Trophoblast cell (in vitro differentiated cells and primary cell): ENCODE measurements at regions not wholly inside any gene's neighbourhood (a gene's known extent, or its start where the extent isn't known, plus 50 kb on each side); places are given as distances from the start of the nearest gene placed in this dataset.

Experiments
- DNase-seq, 2 donors: peaks; one replicate each; pipeline ENCODE4 v3.0.0-alpha.2; 2016
- H2AFZ ChIP-seq: 2 replicates; pipeline ENCODE4 v1.6.1; 2013; ENCODE audit warnings: low read length, moderate library complexity, mild to moderate bottlenecking; ENCODE audit not compliant: insufficient read depth, poor library complexity
- H2AK5ac ChIP-seq: 2 replicates; pipeline ENCODE4 v1.6.1; 2013; ENCODE audit warnings: mild to moderate bottlenecking, low read length
- H2BK120ac ChIP-seq: 2 replicates; pipeline ENCODE4 v1.6.1; 2013; ENCODE audit warnings: low read length, mild to moderate bottlenecking, moderate library complexity; ENCODE audit not compliant: insufficient read depth, poor library complexity
- H2BK12ac ChIP-seq: 2 replicates; pipeline ENCODE4 v1.6.1; 2013; ENCODE audit warnings: mild to moderate bottlenecking, low read length, moderate library complexity
- H2BK5ac ChIP-seq: 2 replicates; pipeline ENCODE4 v1.6.1; 2013; ENCODE audit warnings: low read length, low read depth, moderate library complexity, mild to moderate bottlenecking; ENCODE audit not compliant: poor library complexity
- H3K14ac ChIP-seq: 2 replicates; pipeline ENCODE4 v1.6.1; 2013; ENCODE audit warnings: mild to moderate bottlenecking, low read length
- H3K18ac ChIP-seq: 2 replicates; pipeline ENCODE4 v1.6.1; 2013; ENCODE audit warnings: mild to moderate bottlenecking, low read length
- H3K23ac ChIP-seq: 2 replicates; pipeline ENCODE4 v1.6.1; 2013; ENCODE audit warnings: low read length
- H3K27ac ChIP-seq: 2 replicates; pipeline ENCODE4 v1.5.1; 2013; ENCODE audit warnings: low read depth, mild to moderate bottlenecking, inconsistent platforms, low read length, moderate library complexity
- H3K27me3 ChIP-seq: 2 replicates; pipeline ENCODE4 v1.6.1; 2013; ENCODE audit warnings: inconsistent platforms, mild to moderate bottlenecking, low read length, moderate library complexity; ENCODE audit not compliant: insufficient read depth
- H3K36me3 ChIP-seq, 2 experiments: 1 replicate in 1 of 2; 2 replicates in 1 of 2; pipeline ENCODE4 v1.6.1; 2013; ENCODE audit warnings: low read length in 2 of 2, mild to moderate bottlenecking in 2 of 2, moderate library complexity in 1 of 2; ENCODE audit not compliant: insufficient read depth in 2 of 2, control insufficient read depth in 1 of 2
- H3K4ac ChIP-seq: 2 replicates; pipeline ENCODE4 v1.6.1; 2013; ENCODE audit warnings: low read depth, mild to moderate bottlenecking, low read length, moderate library complexity
- H3K4me1 ChIP-seq, 2 experiments: 1 replicate in 1 of 2; 2 replicates in 1 of 2; pipeline ENCODE4 v1.6.1; 2013; ENCODE audit warnings: low read length in 2 of 2, mild to moderate bottlenecking in 2 of 2, moderate library complexity in 1 of 2; ENCODE audit not compliant: insufficient read depth in 2 of 2, control insufficient read depth in 1 of 2
- H3K4me2 ChIP-seq: 2 replicates; pipeline ENCODE4 v1.6.1; 2013; ENCODE audit warnings: inconsistent platforms, mild to moderate bottlenecking, low read length, moderate library complexity
- H3K4me3 ChIP-seq: 2 replicates; pipeline ENCODE4 v1.5.1; 2013; ENCODE audit warnings: mild to moderate bottlenecking, low read depth, low read length, inconsistent platforms
- H3K79me1 ChIP-seq: one replicate; pipeline ENCODE4 v1.6.1; 2013; ENCODE audit warnings: low read length
- H3K79me2 ChIP-seq: 2 replicates; pipeline ENCODE4 v1.6.1; 2013; ENCODE audit warnings: low read length, mild to moderate bottlenecking; ENCODE audit not compliant: control insufficient read depth, insufficient read depth, poor library complexity
- H3K9ac ChIP-seq: 2 replicates; pipeline ENCODE4 v1.6.1; 2013; ENCODE audit warnings: mild to moderate bottlenecking, low read length
- H3K9me3 ChIP-seq: 2 replicates; pipeline ENCODE4 v1.6.1; 2013; ENCODE audit warnings: low read depth, mild to moderate bottlenecking, control low read depth, inconsistent platforms, low read length; ENCODE audit not compliant: insufficient read depth
- H4K12ac ChIP-seq: 2 replicates; pipeline ENCODE4 v1.6.1; 2013; ENCODE audit warnings: low read depth, mild to moderate bottlenecking, low read length, moderate library complexity
- H4K8ac ChIP-seq: 2 replicates; pipeline ENCODE4 v1.6.1; 2013; ENCODE audit warnings: low read depth, mild to moderate bottlenecking, low read length, moderate library complexity
- H4K91ac ChIP-seq: one replicate; pipeline ENCODE4 v1.6.1; 2013; ENCODE audit warnings: low read depth, mild to moderate bottlenecking, low read length, moderate library complexity
- WGBS: extraction: QIAGEN DNeasy Blood & Tissue Kit; methylation state at CpG from one replicate; pipeline ENCODE4 v1.1.7; 2013; ENCODE audit warnings: missing lambda C conversion rate; ENCODE audit not compliant: insufficient read length, insufficient coverage; ENCODE audit errors: extremely low coverage; 5-methylcytosine and 5-hydroxymethylcytosine counted together

DNA sequence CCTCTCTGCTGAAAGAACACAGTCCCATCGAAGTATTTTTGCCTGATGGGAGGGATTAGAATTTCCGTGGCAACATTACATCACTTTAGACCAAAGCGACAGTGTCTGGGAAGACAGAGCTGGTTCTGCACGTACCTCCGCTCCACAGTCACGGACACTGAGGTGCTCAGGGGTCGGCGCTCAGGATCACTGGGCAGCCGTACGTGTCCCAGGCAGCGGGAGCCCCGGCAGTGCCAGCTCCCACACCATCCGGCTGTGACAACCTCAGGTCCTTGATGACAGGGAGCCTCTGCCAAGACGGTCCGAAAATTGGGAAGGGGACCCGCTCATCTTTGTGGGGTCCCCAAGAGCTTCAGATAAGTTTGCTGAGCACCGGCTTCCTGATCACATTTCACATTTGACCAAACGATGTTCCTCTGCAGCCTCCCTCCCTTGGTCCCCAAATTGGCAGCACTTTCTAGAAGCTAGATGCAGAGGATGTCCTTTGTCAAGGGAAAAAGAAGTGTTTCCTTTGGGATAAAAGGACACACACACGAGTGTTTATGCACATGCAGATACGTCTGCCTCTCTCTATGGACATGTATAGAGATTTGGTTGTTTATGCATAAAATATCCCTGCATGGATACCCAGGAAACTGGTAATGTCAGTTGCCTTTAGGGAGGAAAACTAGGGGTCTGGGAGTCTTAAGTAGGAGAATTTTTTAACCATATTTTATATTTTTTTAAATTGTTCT is 61.6 kb upstream of the LINC01488 start:
- peak in 1 of 2 donors; percentile 22 for DNase-seq
- peaks cover 9 to 23% of the 10 kb centered on the region in 2 experiments for H3K4me1 ChIP-seq
- no peak overlapping the region for H3K4me2 ChIP-seq
- peak overlapping the region; percentile 28 for H3K18ac ChIP-seq
- no peaks in the 10 kb centered on the region for H3K36me3 ChIP-seq
- peak overlapping the region; percentile 54 for H3K4ac ChIP-seq
- no peak overlapping the region for H3K27ac ChIP-seq
- H4K8ac ChIP-seq, result peak overlapping the region; percentile 59
- peak overlapping the region; percentile 57 for H3K14ac ChIP-seq
- no peaks in the 10 kb centered on the region for H3K27me3 ChIP-seq
- peak overlapping the region; percentile 12 for H2AFZ ChIP-seq
- no peak overlapping the region for H4K12ac ChIP-seq
- H3K79me2 ChIP-seq, result peaks cover 1% of the 10 kb centered on the region
- H2BK5ac ChIP-seq, result peak overlapping the region; percentile 28
- peak overlapping the region; percentile 97 for H2BK12ac ChIP-seq
- peak overlapping the region; percentile 90 for H2AK5ac ChIP-seq
- H3K9ac ChIP-seq, result no peak overlapping the region
- peak overlapping the region; percentile 80 for H4K91ac ChIP-seq
- no peak overlapping the region for H3K4me3 ChIP-seq
- H3K9me3 ChIP-seq, result no peaks in the 10 kb centered on the region
- no peak overlapping the region for H3K23ac ChIP-seq
- peaks cover 23% of the 10 kb centered on the region for H3K79me1 ChIP-seq
- H2BK120ac ChIP-seq, result peak overlapping the region; percentile 74
- WGBS, result no CpG with 5 or more reads among the region's 20 CpGs

DNA sequence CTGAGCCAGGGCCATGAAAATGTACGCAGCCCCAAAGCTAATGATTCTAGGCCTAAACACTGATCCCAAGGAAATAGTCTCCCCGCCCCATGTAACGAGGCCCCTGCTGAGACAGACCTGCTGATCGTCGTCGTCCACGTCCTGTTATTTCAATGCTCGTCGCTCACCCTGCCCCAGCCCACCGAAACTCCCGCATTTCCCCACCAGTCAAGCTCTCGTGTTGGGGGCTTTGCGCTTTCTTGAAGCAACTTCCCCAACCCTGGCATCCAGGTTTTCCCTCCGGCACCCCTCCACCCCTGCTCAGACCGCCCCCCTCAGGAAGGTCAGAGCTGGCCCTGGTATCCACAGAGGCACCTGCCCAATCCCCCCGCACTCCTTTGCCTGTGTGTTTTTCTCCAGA is 58.8 kb upstream of the LINC01488 start:
- H3K79me2 ChIP-seq, result peaks cover 1% of the 10 kb centered on the region
- H2BK120ac ChIP-seq, result peak overlapping the region; percentile 31
- no peaks in the 10 kb centered on the region for H3K9me3 ChIP-seq
- peak overlapping the region; percentile 68 for H2BK12ac ChIP-seq
- no peak overlapping the region for H3K27ac ChIP-seq
- no peak overlapping the region for H3K18ac ChIP-seq
- H3K79me1 ChIP-seq, result peaks cover 18% of the 10 kb centered on the region
- H3K27me3 ChIP-seq, result no peaks in the 10 kb centered on the region
- no peak overlapping the region for H3K14ac ChIP-seq
- H2AK5ac ChIP-seq, result peak overlapping the region; percentile 66
- no peak overlapping the region for H2BK5ac ChIP-seq
- no peak overlapping the region for H3K4me3 ChIP-seq
- no peak for DNase-seq
- no peak overlapping the region for H3K4ac ChIP-seq
- H4K91ac ChIP-seq, result no peak overlapping the region
- H4K12ac ChIP-seq, result no peak overlapping the region
- H3K4me1 ChIP-seq, result peaks cover 7 to 14% of the 10 kb centered on the region in 2 experiments
- no CpG with 5 or more reads among the region's 16 CpGs for WGBS
- H3K4me2 ChIP-seq, result no peak overlapping the region
- no peaks in the 10 kb centered on the region for H3K36me3 ChIP-seq
- H3K23ac ChIP-seq, result no peak overlapping the region
- no peak overlapping the region for H3K9ac ChIP-seq
- H2AFZ ChIP-seq, result no peak overlapping the region
- H4K8ac ChIP-seq, result no peak overlapping the region

DNA sequence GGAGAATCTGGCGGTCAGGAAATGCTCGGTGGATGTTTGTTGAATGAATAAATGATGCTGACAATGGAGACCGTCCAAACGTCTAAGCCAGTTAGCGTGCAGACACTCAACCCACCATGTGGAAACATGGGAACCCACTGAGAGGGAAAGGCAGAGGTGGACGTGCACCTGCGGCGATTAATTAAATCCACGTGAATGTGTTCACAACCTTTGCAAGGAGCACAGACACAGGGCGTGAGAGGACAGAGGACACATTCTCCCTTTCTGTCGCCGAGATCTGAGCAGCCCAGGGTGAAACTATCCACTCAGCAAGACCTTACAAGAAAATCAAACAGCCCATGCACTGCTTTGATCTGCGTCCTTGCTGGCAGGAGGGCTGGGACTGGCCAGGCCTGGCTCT is 58.3 kb upstream of the LINC01488 start:
- no peak overlapping the region for H3K4ac ChIP-seq
- no peak overlapping the region for H2BK120ac ChIP-seq
- no peak overlapping the region for H3K23ac ChIP-seq
- H2AFZ ChIP-seq, result no peak overlapping the region
- DNase-seq, result no peak
- no peak overlapping the region for H4K12ac ChIP-seq
- H2BK12ac ChIP-seq, result no peak overlapping the region
- H2BK5ac ChIP-seq, result no peak overlapping the region
- H4K8ac ChIP-seq, result no peak overlapping the region
- H3K36me3 ChIP-seq, result no peaks in the 10 kb centered on the region
- WGBS, result no CpG with 5 or more reads among the region's 13 CpGs
- H4K91ac ChIP-seq, result no peak overlapping the region
- H3K4me1 ChIP-seq, result peaks cover 7 to 18% of the 10 kb centered on the region in 2 experiments
- H3K4me2 ChIP-seq, result no peak overlapping the region
- no peaks in the 10 kb centered on the region for H3K27me3 ChIP-seq
- H3K9ac ChIP-seq, result no peak overlapping the region
- no peak overlapping the region for H3K14ac ChIP-seq
- no peak overlapping the region for H3K27ac ChIP-seq
- no peak overlapping the region for H3K18ac ChIP-seq
- no peaks in the 10 kb centered on the region for H3K9me3 ChIP-seq
- peaks cover 1% of the 10 kb centered on the region for H3K79me2 ChIP-seq
- H3K79me1 ChIP-seq, result peaks cover 18% of the 10 kb centered on the region
- no peak overlapping the region for H3K4me3 ChIP-seq
- H2AK5ac ChIP-seq, result peak overlapping the region; percentile 13

DNA sequence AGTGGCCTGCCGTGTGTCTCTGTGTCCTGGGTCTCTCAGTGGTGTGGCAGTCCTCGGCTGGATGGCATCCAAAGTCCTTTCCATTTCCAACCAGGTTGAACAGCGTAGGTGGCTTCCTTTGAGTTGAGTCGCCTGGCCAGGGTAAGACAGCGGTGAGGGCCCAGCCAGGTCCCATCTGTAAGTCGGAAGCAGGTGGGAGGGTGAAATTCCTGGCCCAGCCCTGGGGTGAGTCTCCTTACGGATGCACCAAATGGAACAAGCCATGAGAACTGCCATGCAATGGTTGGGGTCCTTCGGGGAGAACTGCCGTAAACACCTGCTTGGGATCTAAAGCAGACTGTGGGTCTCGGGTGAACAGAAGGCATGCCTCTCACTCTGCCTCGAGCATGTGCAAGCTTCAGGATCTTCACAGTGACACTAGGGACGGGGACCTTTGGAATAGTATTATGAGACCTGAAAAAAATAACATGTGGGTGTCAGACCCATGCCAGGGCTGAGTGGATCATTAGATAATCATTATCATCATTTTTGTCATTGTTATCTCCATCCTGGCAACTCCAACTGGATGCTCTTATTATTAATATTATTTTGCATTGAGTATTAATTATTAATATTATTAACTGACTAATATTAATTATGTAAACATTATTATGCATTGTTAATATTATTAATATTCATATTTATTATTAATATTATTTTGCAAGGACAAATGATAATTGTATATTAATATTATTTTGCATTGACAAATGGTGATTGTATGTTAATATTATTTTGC is 57.7 kb upstream of the LINC01488 start:
- no CpG with 5 or more reads among the region's 12 CpGs for WGBS
- H4K12ac ChIP-seq, result no peak overlapping the region
- H3K27me3 ChIP-seq, result no peaks in the 10 kb centered on the region
- no peak overlapping the region for H3K4ac ChIP-seq
- no peaks in the 10 kb centered on the region for H3K9me3 ChIP-seq
- no peaks in the 10 kb centered on the region for H3K36me3 ChIP-seq
- H3K79me1 ChIP-seq, result peaks cover 18% of the 10 kb centered on the region
- H3K14ac ChIP-seq, result no peak overlapping the region
- no peak overlapping the region for H3K4me3 ChIP-seq
- no peak overlapping the region for H3K27ac ChIP-seq
- H3K79me2 ChIP-seq, result peaks cover 1% of the 10 kb centered on the region
- peak overlapping the region; percentile 13 for H2AK5ac ChIP-seq
- H3K23ac ChIP-seq, result no peak overlapping the region
- H3K18ac ChIP-seq, result no peak overlapping the region
- H3K9ac ChIP-seq, result no peak overlapping the region
- H2AFZ ChIP-seq, result no peak overlapping the region
- no peak overlapping the region for H2BK12ac ChIP-seq
- no peak overlapping the region for H2BK120ac ChIP-seq
- peaks cover 7 to 18% of the 10 kb centered on the region in 2 experiments for H3K4me1 ChIP-seq
- H2BK5ac ChIP-seq, result no peak overlapping the region
- no peak overlapping the region for H4K8ac ChIP-seq
- H4K91ac ChIP-seq, result no peak overlapping the region
- DNase-seq, result no peak
- H3K4me2 ChIP-seq, result no peak overlapping the region
